BLaER1 treated with 17β-estradiol and CSF1 and Interleukin-3, amounts not matched to agents 10 nM and 100 nM (cell line): ENCODE measurements at regions not wholly inside any gene's neighbourhood (a gene's known extent, or its start where the extent isn't known, plus 50 kb on each side); places are given as distances from the start of the nearest gene placed in this dataset.
"Not testable (repeated sequence)": the region's sequence is repeated elsewhere in the genome, so short reads cannot be mapped to it uniquely, and the experiment has no call there.

Experiments
- H3K27ac ChIP-seq, 11 experiments: shearing (Covaris generic); formaldehyde crosslinking; 2 replicates each; pipeline ENCODE4 v1.8.1; 2022
- H3K27me3 ChIP-seq, 11 experiments: shearing (Covaris generic); formaldehyde crosslinking; 2 replicates each; pipeline ENCODE4 v1.8.1; 2022
- H3K36me3 ChIP-seq, 11 experiments: shearing (Covaris generic); formaldehyde crosslinking; 2 replicates each; pipeline ENCODE4 v1.8.1; 2022
- H3K4me1 ChIP-seq, 10 experiments: shearing (Covaris generic); formaldehyde crosslinking; 2 replicates each; pipeline ENCODE4 v1.8.1; 2022
- H3K4me2 ChIP-seq, 11 experiments: shearing (Covaris generic); formaldehyde crosslinking; 2 replicates each; pipeline ENCODE4 v1.8.1; 2022
- H3K4me3 ChIP-seq, 10 experiments: shearing (Covaris generic); formaldehyde crosslinking; 2 replicates each; pipeline ENCODE4 v1.8.1; 2022
- H3K9ac ChIP-seq, 11 experiments: shearing (Covaris generic); formaldehyde crosslinking; 2 replicates each; pipeline ENCODE4 v1.8.1; 2022
- H3K9me3 ChIP-seq, 11 experiments: shearing (Covaris generic); formaldehyde crosslinking; replicated peaks in 1 of 11; 2 replicates each; pipeline ENCODE4 v1.8.1; 2022
- H4K20me1 ChIP-seq, 11 experiments: shearing (Covaris generic); formaldehyde crosslinking; 2 replicates each; pipeline ENCODE4 v1.8.1; 2022
- Cebpa-rat ChIP-seq, 11 experiments: shearing (Covaris generic); IDR thresholded peaks; 2 replicates each; pipeline ENCODE4 v1.8.1; 2022

GRCh38 chr4:138113819-138114400 is 128.2 kb downstream of the SLC7A11 start:
- H3K9me3 ChIP-seq: peaks cover 1 to 23% (median 14%) of the 10 kb centered on the region in 11 experiments; a peak in 20 of 22 replicates
- peak overlapping the region in 1 of 10 experiments; percentile 12; a peak in 1 of 20 replicates for H3K4me3 ChIP-seq
- H4K20me1 ChIP-seq: no peaks in the 10 kb centered on the region
- H3K27me3 ChIP-seq: no peaks in the 10 kb centered on the region
- H3K36me3 ChIP-seq: 0 out of 22 replicates have a peak, but pooled peaks cover 0 to 3% (median 0%) of the 10 kb centered on the region in 11 experiments
- peaks cover 20 to 58% (median 48%) of the 10 kb centered on the region in 10 experiments for H3K4me1 ChIP-seq
- H3K4me2 ChIP-seq: peak overlapping the region in 10 of 11 experiments; percentile 45 to 88 (median 70); a peak in 20 of 22 replicates
- peak overlapping the region in 7 of 11 experiments; percentile 8 to 59 (median 38); a peak in 8 of 22 replicates for H3K9ac ChIP-seq
- no peak for TF ChIP-seq Cebpa-rat (IDR thresholded peaks at IDR 0.05)
- H3K27ac ChIP-seq: peak overlapping the region in 9 of 11 experiments; percentile 8 to 79 (median 68); a peak in 17 of 22 replicates

- H3K27ac ChIP-seq: peak overlapping the region in 8 of 11 experiments; percentile 59 to 79 (median 70); a peak in 14 of 22 replicates
- peaks cover 26 to 61% (median 49%) of the 10 kb centered on the region in 10 experiments for H3K4me1 ChIP-seq
- peak overlapping the region in 3 of 11 experiments; percentile 36 to 59 (median 42); a peak in 4 of 22 replicates for H3K9ac ChIP-seq
Measured at GRCh38 chr4:138112890-138113289, 129.3 kb downstream of the SLC7A11 start.

GRCh38 chr4:138112389-138112788 is 129.8 kb downstream of the SLC7A11 start:
- peaks cover 0 to 8% (median 0%) of the 10 kb centered on the region in 11 experiments; a peak in 1 of 22 replicates for H3K36me3 ChIP-seq
- no peak for TF ChIP-seq Cebpa-rat (IDR thresholded peaks at IDR 0.05)
- H3K27ac ChIP-seq: peak overlapping the region in 5 of 11 experiments; percentile 59 to 79 (median 72); a peak in 5 of 22 replicates
- peak overlapping the region in 7 of 11 experiments; percentile 45 to 88 (median 77); a peak in 9 of 22 replicates for H3K4me2 ChIP-seq
- peaks cover 31 to 65% (median 51%) of the 10 kb centered on the region in 10 experiments for H3K4me1 ChIP-seq
- H3K4me3 ChIP-seq: no peak overlapping the region
- H3K27me3 ChIP-seq: no peaks in the 10 kb centered on the region
- no peaks in the 10 kb centered on the region for H4K20me1 ChIP-seq
- peaks cover 8 to 30% (median 28%) of the 10 kb centered on the region in 11 experiments; a peak in 21 of 22 replicates for H3K9me3 ChIP-seq
- no peak overlapping the region; a peak in 1 of 22 replicates for H3K9ac ChIP-seq

More at GRCh38 chr4:138112890-138113289, 129.3 kb downstream of the SLC7A11 start:
- H3K4me3 ChIP-seq, H3K36me3 ChIP-seq, H3K27me3 ChIP-seq, H4K20me1 ChIP-seq: not testable (repeated sequence)
- Histone ChIP-seq H3K9me3 (peaks cover 8 to 27% (median 23%) of the 10 kb centered on the region in 11 experiments; a peak in 21 of 22 replicates), H3K4me2 (peak overlapping the region in 10 of 11 experiments; percentile 20 to 88 (median 70); a peak in 18 of 22 replicates)

GRCh38 chr4:138111462-138112000 is 130.6 kb downstream of the SLC7A11 start:
- Histone ChIP-seq H3K4me3 (no peak overlapping the region), H3K4me2 (peak overlapping the region in 6 of 11 experiments; percentile 31 to 88 (median 59); a peak in 9 of 22 replicates), H3K27ac (peak overlapping the region in 1 of 11 experiments; percentile 79; a peak in 3 of 22 replicates), H3K27me3 (no peaks in the 10 kb centered on the region), H3K4me1 (peaks cover 40 to 65% (median 51%) of the 10 kb centered on the region in 10 experiments), H3K9ac (no peak overlapping the region), H3K9me3 (peaks cover 8 to 37% (median 36%) of the 10 kb centered on the region in 11 experiments; a peak in 21 of 22 replicates), H3K36me3 (peaks cover 0 to 8% (median 0%) of the 10 kb centered on the region in 11 experiments; a peak in 1 of 22 replicates), H4K20me1 (no peaks in the 10 kb centered on the region)
- TF ChIP-seq Cebpa-rat (IDR thresholded peaks at IDR 0.05): no peak

- H3K36me3 ChIP-seq: peaks cover 0 to 8% (median 0%) of the 10 kb centered on the region in 11 experiments; a peak in 1 of 22 replicates
- peak overlapping the region in 6 of 11 experiments; percentile 4 to 88 (median 40); a peak in 8 of 22 replicates for H3K4me2 ChIP-seq
- H4K20me1 ChIP-seq: no peaks in the 10 kb centered on the region
- peaks cover 8 to 44% (median 40%) of the 10 kb centered on the region in 11 experiments; a peak in 21 of 22 replicates for H3K9me3 ChIP-seq
- no peak overlapping the region for H3K4me3 ChIP-seq
- peak overlapping the region in 1 of 11 experiments; percentile 79; a peak in 2 of 22 replicates for H3K27ac ChIP-seq
- no peak for TF ChIP-seq Cebpa-rat (IDR thresholded peaks at IDR 0.05)
- no peak overlapping the region for H3K9ac ChIP-seq
- no peaks in the 10 kb centered on the region for H3K27me3 ChIP-seq
- H3K4me1 ChIP-seq: peaks cover 40 to 60% (median 51%) of the 10 kb centered on the region in 10 experiments
Measured at GRCh38 chr4:138110815-138111214, 131.3 kb downstream of the SLC7A11 start.

GRCh38 chr4:138107023-138107422 is 135.1 kb downstream of the SLC7A11 start:
- Histone ChIP-seq H3K9me3 (peaks cover 8 to 63% (median 51%) of the 10 kb centered on the region in 11 experiments; a peak in 21 of 22 replicates), H3K27me3 (no peaks in the 10 kb centered on the region), H3K4me3 (no peak overlapping the region), H3K36me3 (peaks cover 0 to 8% (median 0%) of the 10 kb centered on the region in 11 experiments; a peak in 1 of 22 replicates), H3K4me1 (peaks cover 8 to 22% (median 18%) of the 10 kb centered on the region in 10 experiments; a peak in 17 of 20 replicates), H4K20me1 (no peaks in the 10 kb centered on the region), H3K4me2 (peak overlapping the region in 3 of 11 experiments; percentile 51 to 62 (median 58); a peak in 5 of 22 replicates), H3K9ac (no peak overlapping the region), H3K27ac (no peak overlapping the region)
- TF ChIP-seq Cebpa-rat (IDR thresholded peaks at IDR 0.05): no peak

GRCh38 chr4:138105331-138105730 is 136.8 kb downstream of the SLC7A11 start:
- Histone ChIP-seq H3K36me3 (peaks cover 0 to 8% (median 0%) of the 10 kb centered on the region in 11 experiments; a peak in 1 of 22 replicates), H3K4me3 (no peak overlapping the region)
- TF ChIP-seq Cebpa-rat (IDR thresholded peaks at IDR 0.05): no peak

GRCh38 chr4:138104284-138104680 is 137.9 kb downstream of the SLC7A11 start:
- Histone ChIP-seq H3K4me2 (no peak overlapping the region), H3K27ac (no peak overlapping the region), H4K20me1 (no peaks in the 10 kb centered on the region), H3K4me1 (peaks cover 4 to 34% (median 15%) of the 10 kb centered on the region in 10 experiments; a peak in 16 of 20 replicates), H3K27me3 (no peaks in the 10 kb centered on the region), H3K9me3 (peaks cover 8 to 53% (median 41%) of the 10 kb centered on the region in 11 experiments; a peak in 21 of 22 replicates), H3K9ac (no peak overlapping the region), H3K4me3 (no peak overlapping the region), H3K36me3 (peaks cover 0 to 8% (median 0%) of the 10 kb centered on the region in 11 experiments; a peak in 1 of 22 replicates)
- TF ChIP-seq Cebpa-rat (IDR thresholded peaks at IDR 0.05): no peak

More at GRCh38 chr4:138105331-138105730, 136.8 kb downstream of the SLC7A11 start:
- H3K4me1 ChIP-seq: peaks cover 0 to 23% (median 9%) of the 10 kb centered on the region in 10 experiments; a peak in 16 of 20 replicates
- H4K20me1 ChIP-seq: no peaks in the 10 kb centered on the region
- no peak overlapping the region for H3K9ac ChIP-seq
- no peak overlapping the region for H3K4me2 ChIP-seq
- H3K27me3 ChIP-seq: no peaks in the 10 kb centered on the region
- peaks cover 8 to 63% (median 51%) of the 10 kb centered on the region in 11 experiments; a peak in 21 of 22 replicates for H3K9me3 ChIP-seq
- H3K27ac ChIP-seq: no peak overlapping the region
